Stomach (tissue), 8 donors: ENCODE measurements at regions not wholly inside any gene's neighbourhood (a gene's known extent, or its start where the extent isn't known, plus 50 kb on each side); places are given as distances from the start of the nearest gene placed in this dataset.

Experiments used
- DNase-seq, 2 donors: peaks; one replicate each; pipeline versions ENCODE4 v3.0.0 to v3.0.0-alpha.2; 2013 to 2019
- H3K27ac ChIP-seq, 5 donors: fragments of 200-600 bp in 4 of 5; sonication (generic) in 4 of 5; one replicate each; pipeline ENCODE4 v1.5.1; 2013 to 2019; ENCODE audit warnings: mild to moderate bottlenecking in 1 of 5, moderate library complexity in 1 of 5
- H3K27me3 ChIP-seq, 3 donors: fragments of 200-600 bp; sonication (generic); one replicate each; pipeline ENCODE4 v1.5.1; 2017 to 2019; ENCODE audit warnings: mixed run types in 1 of 3
- H3K36me3 ChIP-seq, 4 donors: fragments of 200-600 bp; sonication (generic); 1 replicate in 3 of 4; 2 replicates in 1 of 4; pipeline ENCODE4 v1.5.1; 2016 to 2019
- H3K4me1 ChIP-seq, 4 donors: fragments of 200-600 bp; sonication (generic); one replicate each; pipeline ENCODE4 v1.5.1; 2016 to 2019
- H3K4me3 ChIP-seq, 4 donors: fragments of 200-600 bp; sonication (generic) in 3 of 4; one replicate each; pipeline ENCODE4 v1.5.1; 2016 to 2019; ENCODE audit warnings: mild to moderate bottlenecking in 1 of 4
- H3K9me3 ChIP-seq, 4 donors: fragments of 200-600 bp; sonication (generic); one replicate each; pipeline ENCODE4 v1.5.1; 2016 to 2019
- EP300 ChIP-seq: sonication (generic); formaldehyde crosslinking; IDR thresholded peaks from one replicate; pipeline ENCODE4 v1.6.1; 2017; ENCODE audit warnings: antibody characterized with exemption
- POLR2A ChIP-seq, 4 donors: fragments of 450-650 bp; IDR thresholded peaks; one replicate each; pipeline ENCODE4 v1.6.1; 2016; ENCODE audit warnings: antibody characterized with exemption in 4 of 4, control low read depth in 2 of 4, mild to moderate bottlenecking in 1 of 4, moderate library complexity in 1 of 4
- POLR2AphosphoS5 ChIP-seq, 3 donors: sonication (generic); formaldehyde crosslinking; IDR thresholded peaks; one replicate each; pipeline ENCODE4 v1.6.1; 2016; ENCODE audit warnings: antibody characterized with exemption in 3 of 3
- WGBS, 5 donors: extraction: QIAGEN DNeasy Blood & Tissue Kit in 3 of 5; methylation state at CpG; one replicate each; pipeline versions ENCODE4 v1.1.5 to v1.1.7; 2013 to 2018; 5-methylcytosine and 5-hydroxymethylcytosine counted together
- intact Hi-C: fragments of 100-400 bp; cut with DNase I; formaldehyde crosslinking; loops from one replicate; pipeline ENCODE4 v1.15.1; 2023; ENCODE audit warnings: low total_unique reads
- TF ChIP-seq, protein P1 (sequence below), 7 experiments: fragments of 450-650 bp in 4 of 7; fragments of 200-600 bp in 3 of 7; sonication (generic) in 3 of 7; IDR thresholded peaks; one replicate each; pipeline ENCODE4 v1.5.1; 2016 to 2019; ENCODE audit warnings: antibody characterized with exemption in 7 of 7, control low read depth in 2 of 7, mild to moderate bottlenecking in 1 of 7
- donor health status: healthy with polysubstance abuse.
- donor health status: Bipolar disorder and iron deficiency.
- donor health status: healthy.

DNA sequence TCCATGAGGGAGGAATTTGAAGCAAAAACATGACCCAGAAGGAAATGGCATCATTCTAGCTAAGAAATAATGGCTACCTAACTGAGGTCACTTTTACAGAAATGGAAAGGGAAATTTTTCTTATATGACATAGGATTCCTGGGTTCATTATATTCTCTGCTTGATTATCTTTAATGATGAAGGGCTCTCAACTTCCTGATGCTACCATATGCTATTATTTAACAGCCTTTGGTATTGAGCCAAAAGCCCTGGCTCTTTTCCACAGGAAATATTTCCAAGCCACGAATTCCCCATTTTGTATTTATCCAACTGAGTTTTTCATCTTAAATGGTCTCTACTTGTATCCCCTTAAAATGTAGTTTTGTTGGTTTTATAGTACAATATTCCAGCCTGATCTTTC lies 63.2 kb upstream of the NPAS2 start:
- intact Hi-C loops = no loop called here
- no peaks in the 10 kb centered on the region for H3K36me3 ChIP-seq
- peaks cover 0 to 12% (median 8%) of the 10 kb centered on the region in 4 donors for H3K4me1 ChIP-seq
- TF ChIP-seq POLR2AphosphoS5 (IDR thresholded peaks at IDR 0.05) (no peak), EP300 (no peak), POLR2A (IDR thresholded peaks at IDR 0.05) (no peak)
- TF ChIP-seq, protein P1, sequence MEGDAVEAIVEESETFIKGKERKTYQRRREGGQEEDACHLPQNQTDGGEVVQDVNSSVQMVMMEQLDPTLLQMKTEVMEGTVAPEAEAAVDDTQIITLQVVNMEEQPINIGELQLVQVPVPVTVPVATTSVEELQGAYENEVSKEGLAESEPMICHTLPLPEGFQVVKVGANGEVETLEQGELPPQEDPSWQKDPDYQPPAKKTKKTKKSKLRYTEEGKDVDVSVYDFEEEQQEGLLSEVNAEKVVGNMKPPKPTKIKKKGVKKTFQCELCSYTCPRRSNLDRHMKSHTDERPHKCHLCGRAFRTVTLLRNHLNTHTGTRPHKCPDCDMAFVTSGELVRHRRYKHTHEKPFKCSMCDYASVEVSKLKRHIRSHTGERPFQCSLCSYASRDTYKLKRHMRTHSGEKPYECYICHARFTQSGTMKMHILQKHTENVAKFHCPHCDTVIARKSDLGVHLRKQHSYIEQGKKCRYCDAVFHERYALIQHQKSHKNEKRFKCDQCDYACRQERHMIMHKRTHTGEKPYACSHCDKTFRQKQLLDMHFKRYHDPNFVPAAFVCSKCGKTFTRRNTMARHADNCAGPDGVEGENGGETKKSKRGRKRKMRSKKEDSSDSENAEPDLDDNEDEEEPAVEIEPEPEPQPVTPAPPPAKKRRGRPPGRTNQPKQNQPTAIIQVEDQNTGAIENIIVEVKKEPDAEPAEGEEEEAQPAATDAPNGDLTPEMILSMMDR (IDR thresholded peaks at IDR 0.05) = no peak
- H3K9me3 ChIP-seq = no peaks in the 10 kb centered on the region
- DNase-seq = no peak
- no peak overlapping the region for H3K27ac ChIP-seq
- WGBS, 5 donors = 13 to 31% (median 17%) methylated on average over 1 of the region's 1 CpG
- H3K27me3 ChIP-seq = no peaks in the 10 kb centered on the region
- no peak overlapping the region for H3K4me3 ChIP-seq

DNA sequence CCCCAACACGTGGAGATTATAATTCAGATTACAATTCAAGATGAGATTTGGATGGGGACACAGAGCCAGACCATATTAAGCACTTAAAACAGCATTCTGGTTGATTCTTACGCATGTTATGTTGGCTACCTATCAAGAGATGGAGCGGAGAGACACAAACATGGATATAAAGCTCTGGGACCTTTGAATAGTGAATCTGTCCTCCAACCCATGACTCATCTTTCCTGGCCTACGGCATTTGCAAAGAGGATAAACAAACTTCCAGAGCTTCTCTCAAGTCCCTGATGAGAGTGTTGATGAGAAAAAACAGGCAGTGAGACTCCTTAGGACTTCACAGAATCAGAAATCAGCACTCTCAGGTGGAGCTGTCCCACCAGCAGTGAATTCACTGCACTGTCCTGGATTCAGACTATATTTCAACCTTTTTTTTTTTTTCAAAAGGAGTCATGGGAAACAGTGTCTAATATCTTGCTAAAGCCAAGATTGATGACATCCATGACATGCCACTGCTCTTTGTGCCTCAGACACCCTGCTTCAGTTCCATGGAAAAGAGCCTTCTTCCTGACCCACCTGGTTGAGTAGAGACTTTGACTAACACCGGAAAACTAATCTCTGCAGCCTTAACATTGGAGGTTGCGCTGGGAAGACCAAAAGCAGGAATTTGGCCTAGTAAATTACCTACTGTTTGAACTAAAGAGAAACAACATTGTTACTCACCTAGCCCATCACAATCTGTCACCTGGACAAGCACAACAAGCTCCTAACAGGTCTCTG lies 62.1 kb upstream of the NPAS2 start:
- peak overlapping the region in 3 of 5 donors; percentile 22 to 47 (median 24) for H3K27ac ChIP-seq
- H3K27me3 ChIP-seq = no peaks in the 10 kb centered on the region
- no peaks in the 10 kb centered on the region for H3K36me3 ChIP-seq
- no peak overlapping the region for H3K4me3 ChIP-seq
- intact Hi-C loops = no loop called here
- 67 to 83% (median 76%) methylated on average over 6 of the region's 6 CpGs for WGBS, 5 donors
- H3K9me3 ChIP-seq = no peaks in the 10 kb centered on the region
- H3K4me1 ChIP-seq = peaks cover 0 to 9% (median 5%) of the 10 kb centered on the region in 4 donors
- peak in 1 of 3 donors; percentile 75 for TF ChIP-seq POLR2AphosphoS5 (IDR thresholded peaks at IDR 0.05)
- TF ChIP-seq POLR2A (IDR thresholded peaks at IDR 0.05) = no peak
- DNase-seq = peak in 1 of 2 donors; percentile 59

DNA sequence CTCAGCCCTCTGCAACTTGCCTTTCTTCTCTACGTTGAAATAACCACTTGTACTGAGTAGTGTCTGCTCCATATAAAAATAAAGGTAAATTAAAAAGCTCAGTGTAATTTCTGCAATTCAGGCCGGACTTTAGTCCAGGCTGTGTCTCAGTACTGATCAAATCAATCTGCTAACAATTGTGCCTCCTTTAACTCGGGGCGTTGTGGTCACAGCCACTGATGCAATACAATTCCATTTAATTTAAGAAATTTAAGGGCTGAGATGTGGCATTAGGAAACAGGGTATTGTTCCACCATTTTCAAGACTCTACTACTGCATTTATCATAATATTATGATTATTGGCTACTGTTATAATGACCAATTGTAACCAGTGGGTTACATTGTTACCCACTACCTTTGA lies 60.0 kb upstream of the NPAS2 start:
- intact Hi-C loops = no loop called here
- no peak for TF ChIP-seq POLR2AphosphoS5 (IDR thresholded peaks at IDR 0.05)
- TF ChIP-seq, protein P1 (IDR thresholded peaks at IDR 0.05) = no peak
- no peak for TF ChIP-seq POLR2A (IDR thresholded peaks at IDR 0.05)
- TF ChIP-seq EP300 = no peak
- no peaks in the 10 kb centered on the region for H3K36me3 ChIP-seq
- no peaks in the 10 kb centered on the region for H3K4me1 ChIP-seq
- no peak overlapping the region for H3K4me3 ChIP-seq
- WGBS, 5 donors = 68 to 87% (median 87%) methylated on average over 4 of the region's 4 CpGs
- no peak overlapping the region for H3K27ac ChIP-seq
- DNase-seq = no peak
- no peaks in the 10 kb centered on the region for H3K27me3 ChIP-seq
- no peaks in the 10 kb centered on the region for H3K9me3 ChIP-seq

DNA sequence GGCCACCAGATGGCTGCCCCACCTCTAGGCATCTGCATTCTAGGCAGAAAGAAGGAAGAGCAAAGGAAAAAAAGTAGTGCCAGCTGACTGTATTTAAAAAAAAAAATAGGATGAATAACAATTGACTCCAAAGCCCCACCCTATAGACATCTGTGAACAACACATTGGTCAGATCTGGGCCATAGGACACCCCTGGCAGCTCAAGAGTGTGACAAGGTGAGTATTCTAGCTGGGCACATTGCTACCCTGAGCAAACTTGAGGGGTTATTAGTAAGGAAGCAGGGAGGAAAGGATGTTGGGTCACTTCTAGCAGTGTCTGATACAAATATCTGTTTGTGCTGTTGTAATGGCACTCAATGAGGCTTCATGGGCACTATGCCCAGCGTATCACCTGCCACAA lies 58.6 kb upstream of the NPAS2 start:
- no peak overlapping the region for H3K4me3 ChIP-seq
- no peaks in the 10 kb centered on the region for H3K9me3 ChIP-seq
- 91 to 100% (median 94%) methylated on average over 1 of the region's 1 CpG for WGBS, 5 donors
- intact Hi-C loops = no loop called here
- H3K36me3 ChIP-seq = no peaks in the 10 kb centered on the region
- no peak for DNase-seq
- peaks cover 0 to 6% (median 0%) of the 10 kb centered on the region in 4 donors for H3K4me1 ChIP-seq
- TF ChIP-seq EP300 (no peak), POLR2AphosphoS5 (IDR thresholded peaks at IDR 0.05) (no peak), POLR2A (IDR thresholded peaks at IDR 0.05) (no peak)
- TF ChIP-seq, protein P1 (IDR thresholded peaks at IDR 0.05) = no peak
- no peaks in the 10 kb centered on the region for H3K27me3 ChIP-seq
- H3K27ac ChIP-seq = no peak overlapping the region

DNA sequence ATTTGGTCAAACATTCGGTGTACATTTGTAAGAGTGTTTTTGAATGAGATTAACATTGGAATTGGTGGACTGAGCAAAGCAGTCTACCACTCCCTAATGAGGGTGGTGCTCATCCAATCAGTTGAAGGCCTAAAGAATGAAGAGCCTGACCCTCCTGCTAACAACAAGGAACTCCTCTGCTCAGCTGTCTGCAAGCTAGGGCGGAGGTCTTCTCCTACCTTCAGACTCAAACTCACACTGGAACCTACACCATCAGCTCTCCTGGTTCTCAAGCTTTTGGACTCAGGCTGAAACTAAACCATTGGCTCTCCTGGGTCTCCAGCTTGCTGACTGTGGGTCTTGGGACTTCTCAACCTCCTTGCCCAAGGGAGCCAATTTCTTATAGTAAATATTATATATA lies 55.5 kb upstream of the NPAS2 start:
- intact Hi-C loops = no loop called here
- TF ChIP-seq EP300 = no peak
- TF ChIP-seq POLR2AphosphoS5 (IDR thresholded peaks at IDR 0.05) = no peak
- TF ChIP-seq, protein P1 (IDR thresholded peaks at IDR 0.05) = no peak
- no peak for TF ChIP-seq POLR2A (IDR thresholded peaks at IDR 0.05)
- no peak for DNase-seq
- 91 to 96% (median 93%) methylated on average over 2 of the region's 2 CpGs for WGBS, 5 donors
- Histone ChIP-seq H3K27me3 (no peaks in the 10 kb centered on the region), H3K4me1 (peaks cover 0 to 12% (median 0%) of the 10 kb centered on the region in 4 donors), H3K9me3 (no peaks in the 10 kb centered on the region), H3K36me3 (no peaks in the 10 kb centered on the region), H3K4me3 (no peak overlapping the region), H3K27ac (no peak overlapping the region)
